Neural progenitor cell (in vitro differentiated cells): ENCODE measurements at regions not wholly inside any gene's neighbourhood (a gene's known extent, or its start where the extent isn't known, plus 50 kb on each side); places are given as distances from the start of the nearest gene placed in this dataset.

Source experiments
- DNase-seq: peaks from one replicate; pipeline ENCODE4 v3.0.0-alpha.2; 2016; ENCODE audit warnings: low spot score
- H2AFZ ChIP-seq: fragments of 200-600 bp; sonication (generic); replicated peaks from 2 replicates; pipeline ENCODE4 v1.6.1; 2016; ENCODE audit warnings: antibody characterized with exemption
- H3F3A ChIP-seq: fragments of 200-600 bp; sonication (generic); 2 replicates; pipeline ENCODE4 v1.6.1; 2016; ENCODE audit warnings: antibody characterized with exemption, low read depth
- H3K27ac ChIP-seq: fragments of 200-600 bp; sonication (generic); 2 replicates; pipeline ENCODE4 v1.5.1; 2016; ENCODE audit warnings: mild to moderate bottlenecking
- H3K27me3 ChIP-seq: fragments of 200-600 bp; sonication (generic); 2 replicates; pipeline ENCODE4 v1.6.1; 2016; ENCODE audit warnings: mild to moderate bottlenecking, moderate library complexity
- H3K36me3 ChIP-seq: fragments of 200-600 bp; sonication (generic); 2 replicates; pipeline ENCODE4 v1.5.1; 2016
- H3K4me1 ChIP-seq: fragments of 200-600 bp; sonication (generic); 2 replicates; pipeline ENCODE4 v1.6.1; 2016; ENCODE audit warnings: mixed run types
- H3K4me2 ChIP-seq: fragments of 200-600 bp; sonication (generic); 2 replicates; pipeline ENCODE4 v1.6.1; 2016
- H3K4me3 ChIP-seq: fragments of 200-600 bp; sonication (generic); 2 replicates; pipeline ENCODE4 v1.5.1; 2016
- H3K79me2 ChIP-seq: fragments of 200-600 bp; sonication (generic); 2 replicates; pipeline ENCODE4 v1.6.1; 2016; ENCODE audit warnings: low read depth
- H3K9ac ChIP-seq: fragments of 200-600 bp; sonication (generic); 2 replicates; pipeline ENCODE4 v1.6.1; 2016
- H3K9me3 ChIP-seq: fragments of 200-600 bp; sonication (generic); 2 replicates; pipeline ENCODE4 v1.5.1; 2016; ENCODE audit warnings: low read depth
- H4K20me1 ChIP-seq: fragments of 200-600 bp; sonication (generic); 2 replicates; pipeline ENCODE4 v1.6.1; 2016; ENCODE audit warnings: low read depth
- H3K27ac Mint-ChIP-seq: 3 replicates; pipeline ENCODE4 v1.8.0; 2021; ENCODE audit warnings: mixed read lengths
- H3K27me3 Mint-ChIP-seq: 2 replicates; pipeline ENCODE4 v1.8.0; 2022; ENCODE audit warnings: low read depth, mild to moderate bottlenecking, inconsistent platforms, moderate library complexity, mixed read lengths; ENCODE audit not compliant: insufficient read depth
- H3K36me3 Mint-ChIP-seq: 3 replicates; pipeline ENCODE4 v1.8.0; 2021; ENCODE audit warnings: mixed read lengths
- H3K4me1 Mint-ChIP-seq: 3 replicates; pipeline ENCODE4 v1.8.0; 2021; ENCODE audit warnings: mixed read lengths
- H3K4me3 Mint-ChIP-seq: 3 replicates; pipeline ENCODE4 v1.8.0; 2021; ENCODE audit warnings: mild to moderate bottlenecking, moderate library complexity, mixed read lengths
- H3K9me3 Mint-ChIP-seq: 3 replicates; pipeline ENCODE4 v1.8.0; 2020; ENCODE audit warnings: mixed read lengths
- EZH2 ChIP-seq: fragments of 200-600 bp; sonication (generic); IDR thresholded peaks from 2 replicates; pipeline ENCODE4 v1.6.1; 2017; ENCODE audit warnings: antibody characterized with exemption, mild to moderate bottlenecking, moderate library complexity
- EZH2phosphoT487 ChIP-seq: fragments of 200-600 bp; sonication (generic); IDR thresholded peaks from 2 replicates; pipeline ENCODE4 v1.6.1; 2017; ENCODE audit warnings: antibody characterized with exemption
- TF ChIP-seq, protein P1 (sequence below): fragments of 200-600 bp; sonication (generic); IDR thresholded peaks from 2 replicates; pipeline ENCODE4 v1.5.1; 2017; ENCODE audit warnings: antibody characterized with exemption, mild to moderate bottlenecking

DNA sequence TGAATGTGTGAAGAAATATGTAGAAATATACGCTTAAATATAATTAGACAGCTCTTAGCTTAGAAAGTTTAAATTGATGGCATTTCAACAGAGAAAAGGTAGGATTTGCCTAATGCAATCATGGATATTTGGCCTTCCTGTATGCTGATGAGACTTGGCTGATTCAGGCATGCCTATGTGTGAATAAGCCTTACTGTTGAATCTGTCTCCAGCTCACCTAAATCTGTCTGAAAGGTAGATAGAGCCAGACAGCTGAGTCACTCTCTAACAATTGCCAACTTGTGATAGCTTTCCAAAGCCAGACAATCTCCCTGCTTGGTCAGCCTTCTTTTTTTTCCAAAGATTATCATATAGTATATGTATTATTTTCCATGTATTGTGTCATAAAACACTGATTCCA, 92.8 kb upstream of the FLRT2 start:
- Histone ChIP-seq H3K9me3 (no peaks in the 10 kb centered on the region), H3K36me3 (no peaks in the 10 kb centered on the region), H3K27me3 (no peaks in the 10 kb centered on the region), H3K79me2 (no peaks in the 10 kb centered on the region), H3K4me2 (no peak overlapping the region), H3K9ac (no peak overlapping the region), H3K27ac (no peak overlapping the region), H2AFZ (no peak overlapping the region), H4K20me1 (no peaks in the 10 kb centered on the region), H3F3A (no peaks in the 10 kb centered on the region), H3K4me1 (no peaks in the 10 kb centered on the region), H3K4me3 (no peak overlapping the region)
- Mint-ChIP-seq H3K36me3 (no peaks in the 10 kb centered on the region), H3K4me1 (no peaks in the 10 kb centered on the region), H3K9me3 (peaks cover 5% of the 10 kb centered on the region), H3K27me3 (no peaks in the 10 kb centered on the region), H3K4me3 (no peak overlapping the region), H3K27ac (no peak overlapping the region)
- DNase-seq, result no peak
- TF ChIP-seq EZH2phosphoT487, result no peak
- TF ChIP-seq, protein P1, sequence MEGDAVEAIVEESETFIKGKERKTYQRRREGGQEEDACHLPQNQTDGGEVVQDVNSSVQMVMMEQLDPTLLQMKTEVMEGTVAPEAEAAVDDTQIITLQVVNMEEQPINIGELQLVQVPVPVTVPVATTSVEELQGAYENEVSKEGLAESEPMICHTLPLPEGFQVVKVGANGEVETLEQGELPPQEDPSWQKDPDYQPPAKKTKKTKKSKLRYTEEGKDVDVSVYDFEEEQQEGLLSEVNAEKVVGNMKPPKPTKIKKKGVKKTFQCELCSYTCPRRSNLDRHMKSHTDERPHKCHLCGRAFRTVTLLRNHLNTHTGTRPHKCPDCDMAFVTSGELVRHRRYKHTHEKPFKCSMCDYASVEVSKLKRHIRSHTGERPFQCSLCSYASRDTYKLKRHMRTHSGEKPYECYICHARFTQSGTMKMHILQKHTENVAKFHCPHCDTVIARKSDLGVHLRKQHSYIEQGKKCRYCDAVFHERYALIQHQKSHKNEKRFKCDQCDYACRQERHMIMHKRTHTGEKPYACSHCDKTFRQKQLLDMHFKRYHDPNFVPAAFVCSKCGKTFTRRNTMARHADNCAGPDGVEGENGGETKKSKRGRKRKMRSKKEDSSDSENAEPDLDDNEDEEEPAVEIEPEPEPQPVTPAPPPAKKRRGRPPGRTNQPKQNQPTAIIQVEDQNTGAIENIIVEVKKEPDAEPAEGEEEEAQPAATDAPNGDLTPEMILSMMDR, result no peak
- no peak for TF ChIP-seq EZH2

DNA sequence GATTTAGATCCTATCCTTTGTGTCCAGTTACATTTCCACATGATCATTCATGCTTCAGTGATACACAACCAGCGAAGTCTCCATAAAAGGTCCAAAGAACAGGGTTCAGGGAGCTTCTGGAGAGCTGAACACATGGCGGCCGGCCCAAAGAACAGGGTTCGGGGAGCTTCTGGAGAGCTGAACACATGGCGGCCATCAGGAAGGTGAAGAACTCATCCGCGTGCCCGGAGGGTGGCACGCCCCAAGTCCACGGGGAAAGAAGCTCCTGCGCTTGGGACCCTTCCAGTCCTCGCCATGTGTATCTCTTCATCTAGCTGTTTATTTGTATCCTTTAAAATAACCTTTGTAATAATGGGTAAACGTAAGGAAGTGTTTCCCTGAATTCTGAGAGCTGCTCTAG, 91.9 kb upstream of the FLRT2 start:
- no peaks in the 10 kb centered on the region for H3K27me3 ChIP-seq
- no peak overlapping the region for H3K27ac Mint-ChIP-seq
- H3K4me3 ChIP-seq, result no peak overlapping the region
- H2AFZ ChIP-seq, result no peak overlapping the region
- no peaks in the 10 kb centered on the region for H3K27me3 Mint-ChIP-seq
- no peak for TF ChIP-seq EZH2
- no peak for TF ChIP-seq EZH2phosphoT487
- TF ChIP-seq, protein P1, result no peak
- H3K4me2 ChIP-seq, result no peak overlapping the region
- H3K9me3 Mint-ChIP-seq, result peaks cover under 1% of the 10 kb centered on the region
- no peak for DNase-seq
- no peak overlapping the region for H3K4me3 Mint-ChIP-seq
- H3K36me3 Mint-ChIP-seq, result no peaks in the 10 kb centered on the region
- no peaks in the 10 kb centered on the region for H4K20me1 ChIP-seq
- no peak overlapping the region for H3K9ac ChIP-seq
- no peaks in the 10 kb centered on the region for H3K79me2 ChIP-seq
- H3K27ac ChIP-seq, result no peak overlapping the region
- no peaks in the 10 kb centered on the region for H3F3A ChIP-seq
- H3K4me1 ChIP-seq, result no peaks in the 10 kb centered on the region
- no peaks in the 10 kb centered on the region for H3K9me3 ChIP-seq
- H3K4me1 Mint-ChIP-seq, result no peaks in the 10 kb centered on the region
- no peaks in the 10 kb centered on the region for H3K36me3 ChIP-seq

GRCh38 chr14:85438481-85438942, 91.4 kb upstream of the FLRT2 start:
- Mint-ChIP-seq H3K27ac (no peak overlapping the region), H3K36me3 (no peaks in the 10 kb centered on the region), H3K27me3 (no peaks in the 10 kb centered on the region), H3K4me1 (no peaks in the 10 kb centered on the region), H3K9me3 (no peaks in the 10 kb centered on the region), H3K4me3 (no peak overlapping the region)
- Histone ChIP-seq H3K27me3 (no peaks in the 10 kb centered on the region), H3K4me3 (no peak overlapping the region), H2AFZ (no peak overlapping the region), H3K27ac (no peak overlapping the region), H3K4me2 (no peak overlapping the region), H3K36me3 (no peaks in the 10 kb centered on the region), H3K9ac (no peak overlapping the region), H3K4me1 (no peaks in the 10 kb centered on the region), H3F3A (no peaks in the 10 kb centered on the region), H3K79me2 (no peaks in the 10 kb centered on the region), H4K20me1 (no peaks in the 10 kb centered on the region), H3K9me3 (no peaks in the 10 kb centered on the region)
- DNase-seq, result no peak
- TF ChIP-seq, protein P1, result no peak
- no peak for TF ChIP-seq EZH2
- TF ChIP-seq EZH2phosphoT487, result no peak
